GM12872 (cell line): ENCODE measurements at regions not wholly inside any gene's neighbourhood (a gene's known extent, or its start where the extent isn't known, plus 50 kb on each side); places are given as distances from the start of the nearest gene placed in this dataset.

Source experiments
- CTCF ChIP-seq: IDR thresholded peaks from 3 replicates; pipeline ENCODE4 v1.5.1; 2011; ENCODE audit warnings: low read depth, mild to moderate bottlenecking, low read length, moderate library complexity; ENCODE audit not compliant: insufficient read depth

- TF ChIP-seq CTCF: peak; percentile 16; the same call in 1 of the 3 replicates
Observed at GRCh38 chr2:239824046-239824694, 201.0 kb downstream of the NDUFA10 start.

GRCh38 chr2:239822146-239822831, 202.9 kb downstream of the NDUFA10 start:
- TF ChIP-seq CTCF: no peak

- TF ChIP-seq CTCF: no peak
Observed at GRCh38 chr2:239821694-239822075, 203.5 kb downstream of the NDUFA10 start.

- no peak for TF ChIP-seq CTCF
Observed at GRCh38 chr2:239820836-239821693, 204.1 kb downstream of the NDUFA10 start.

GRCh38 chr2:239819974-239820555, 205.1 kb downstream of the NDUFA10 start:
- no peak for TF ChIP-seq CTCF

GRCh38 chr2:239819091-239819973, 205.8 kb downstream of the NDUFA10 start:
- TF ChIP-seq CTCF: no peak
